Activated T-helper 1 cell treated with Interleukin-2 at 50 U/mL for 16 hours (primary cell): ENCODE measurements at regions not wholly inside any gene's neighbourhood (a gene's known extent, or its start where the extent isn't known, plus 50 kb on each side); places are given as distances from the start of the nearest gene placed in this dataset.
"Not testable (repeated sequence)": the region's sequence is repeated elsewhere in the genome, so short reads cannot be mapped to it uniquely, and the experiment has no call there.

Experiments used
- DNase-seq: peaks from one replicate; pipeline ENCODE4 v3.0.0-alpha.2; 2020; ENCODE audit warnings: low read depth

DNA sequence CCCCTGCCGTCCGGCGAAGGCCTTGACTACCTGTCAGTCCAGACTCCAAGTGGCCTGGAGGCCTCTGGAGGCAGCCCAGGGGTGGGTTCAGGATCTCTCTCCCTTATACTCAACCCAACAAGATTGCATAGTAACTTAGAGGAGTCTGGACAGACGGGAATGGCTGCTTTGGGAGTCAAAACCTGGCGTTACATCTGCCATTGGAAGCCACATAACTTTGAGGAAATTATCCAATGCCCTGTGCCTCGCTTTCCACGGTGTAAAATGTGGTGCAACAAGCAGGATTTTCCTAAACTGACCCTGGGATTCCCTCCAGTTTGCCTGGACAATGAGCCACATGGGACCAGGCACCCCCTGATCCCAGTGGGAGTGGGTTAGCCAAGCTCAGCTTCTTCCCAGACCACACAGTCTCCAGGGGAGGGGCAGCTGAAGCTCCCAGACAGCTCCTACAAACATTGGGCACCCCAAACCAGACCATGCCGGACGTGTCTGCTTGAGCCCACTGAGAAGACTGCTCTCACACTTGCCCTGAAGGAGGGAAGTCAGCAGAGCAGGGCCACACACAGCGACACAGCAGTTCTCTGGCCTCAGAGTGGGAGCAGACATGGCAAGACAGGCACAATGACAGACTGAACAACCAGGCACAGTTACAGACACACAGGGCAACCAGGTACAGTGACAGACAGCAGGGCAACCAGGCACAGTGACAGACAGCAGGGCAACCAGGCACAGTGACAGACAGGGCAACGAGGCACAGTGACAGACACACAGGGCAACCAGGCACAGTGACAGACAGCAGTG, 65.6 kb upstream of the RAB6C start:
- DNase-seq = no peak

DNA sequence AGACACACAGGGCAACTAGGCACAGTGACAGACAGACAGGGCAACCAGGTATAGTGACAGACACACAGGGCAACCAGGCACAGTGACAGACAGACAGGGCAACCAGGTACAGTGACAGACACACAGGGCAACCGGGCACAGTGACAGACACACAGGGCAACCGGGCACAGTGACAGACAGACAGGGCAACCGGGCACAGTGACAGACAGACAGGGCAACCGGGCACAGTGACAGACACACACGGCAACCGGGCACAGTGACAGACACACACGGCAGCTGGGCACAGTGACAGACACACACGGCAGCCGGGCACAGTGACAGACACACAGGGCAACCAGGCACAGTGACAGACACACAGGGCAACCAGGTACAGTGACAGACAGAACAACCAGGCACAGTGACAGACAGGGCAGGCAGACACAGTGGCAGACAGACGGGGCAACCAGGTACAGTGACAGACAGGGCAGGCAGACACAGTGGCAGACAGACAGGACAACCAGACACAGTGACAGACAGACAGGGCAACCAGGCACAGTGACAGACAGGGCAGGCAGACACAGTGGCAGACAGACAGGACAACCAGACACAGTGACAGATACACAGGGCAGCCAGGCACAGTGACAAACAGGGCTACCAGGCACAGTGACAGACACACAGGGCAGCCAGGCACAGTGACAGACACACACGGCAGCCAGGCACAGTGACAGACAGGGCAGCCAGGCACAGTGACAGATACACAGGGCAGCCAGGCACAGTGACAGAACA, 64.7 kb upstream of the RAB6C start:
- DNase-seq = no peak

DNA sequence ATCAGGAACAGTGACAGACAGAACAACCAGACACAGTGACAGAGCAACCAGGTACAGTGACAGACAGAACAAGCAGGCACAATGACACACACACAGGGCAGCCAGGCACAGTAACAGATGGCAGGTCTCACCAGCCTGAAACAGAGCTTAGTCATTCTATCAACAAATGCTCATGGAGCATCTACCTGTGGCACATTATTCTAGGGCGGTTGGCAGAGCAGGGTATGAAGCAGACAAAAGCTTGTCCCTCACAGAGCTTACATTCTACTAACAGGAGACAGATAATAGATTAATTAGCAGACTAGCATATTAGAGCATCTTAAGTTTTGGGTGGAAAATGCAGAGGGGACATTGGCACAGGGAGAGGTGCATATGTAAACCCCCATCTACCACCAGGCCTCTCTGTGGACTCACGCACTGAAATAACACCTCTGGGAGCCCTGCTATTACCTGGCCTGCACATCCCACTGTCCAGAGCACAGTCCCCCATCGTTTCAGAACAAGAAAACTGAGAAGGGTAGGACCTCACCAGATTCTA, 64.1 kb upstream of the RAB6C start:
- no peak for DNase-seq

DNA sequence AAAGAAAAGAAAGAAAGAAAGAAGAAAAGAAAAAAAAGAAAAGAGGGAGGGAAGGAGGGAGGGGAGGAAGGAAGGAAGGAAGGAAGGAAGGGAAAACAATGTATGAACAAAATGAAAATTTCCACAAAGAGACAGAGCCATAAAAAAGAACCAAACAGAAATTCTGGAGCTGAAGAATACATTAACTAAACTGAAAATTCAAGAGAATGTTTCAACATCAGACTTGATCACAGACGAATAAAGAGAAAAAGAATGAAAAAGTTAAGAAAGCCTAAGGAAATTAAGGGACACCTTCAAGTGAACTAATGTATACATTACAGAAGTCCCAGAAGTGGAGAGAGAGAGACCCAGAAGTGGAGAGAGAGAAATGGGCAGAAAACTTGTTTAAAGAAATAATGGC, 60.9 kb upstream of the RAB6C start:
- DNase-seq = no peak

DNA sequence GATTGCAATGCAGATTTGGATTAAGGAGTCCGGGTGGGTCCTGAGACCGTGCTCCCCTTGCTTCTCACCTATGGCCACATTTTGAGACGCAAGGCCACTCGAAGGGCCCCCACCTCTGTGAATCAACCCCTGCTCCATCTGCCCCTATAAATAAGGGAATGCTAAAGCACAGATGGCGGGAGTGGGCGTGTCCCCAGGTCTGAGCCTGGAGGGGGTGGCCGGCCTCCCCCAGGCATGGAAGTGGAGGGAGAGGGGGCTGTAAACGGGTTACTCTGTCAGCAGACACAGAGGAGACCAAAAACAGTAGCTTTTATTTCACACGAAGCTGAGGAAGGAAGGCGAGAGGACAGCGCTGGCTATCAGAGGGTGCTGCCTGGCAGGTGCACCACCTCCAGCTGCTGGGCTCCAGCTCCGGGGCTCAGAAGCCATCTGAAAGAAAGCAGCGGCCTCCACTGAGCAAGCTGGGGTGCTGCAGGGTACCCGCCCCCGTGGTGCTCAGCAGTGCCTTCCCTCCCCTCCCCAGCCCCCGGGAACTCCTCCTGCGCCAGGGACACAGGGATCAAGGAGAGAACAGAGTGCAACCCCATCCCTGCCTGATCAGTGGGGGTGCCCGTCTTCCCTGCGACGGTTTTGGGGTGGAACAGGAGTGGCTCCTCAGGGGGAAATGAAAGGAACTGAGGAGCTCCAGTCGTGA, 56.7 kb upstream of the RAB6C start:
- DNase-seq = no peak

DNA sequence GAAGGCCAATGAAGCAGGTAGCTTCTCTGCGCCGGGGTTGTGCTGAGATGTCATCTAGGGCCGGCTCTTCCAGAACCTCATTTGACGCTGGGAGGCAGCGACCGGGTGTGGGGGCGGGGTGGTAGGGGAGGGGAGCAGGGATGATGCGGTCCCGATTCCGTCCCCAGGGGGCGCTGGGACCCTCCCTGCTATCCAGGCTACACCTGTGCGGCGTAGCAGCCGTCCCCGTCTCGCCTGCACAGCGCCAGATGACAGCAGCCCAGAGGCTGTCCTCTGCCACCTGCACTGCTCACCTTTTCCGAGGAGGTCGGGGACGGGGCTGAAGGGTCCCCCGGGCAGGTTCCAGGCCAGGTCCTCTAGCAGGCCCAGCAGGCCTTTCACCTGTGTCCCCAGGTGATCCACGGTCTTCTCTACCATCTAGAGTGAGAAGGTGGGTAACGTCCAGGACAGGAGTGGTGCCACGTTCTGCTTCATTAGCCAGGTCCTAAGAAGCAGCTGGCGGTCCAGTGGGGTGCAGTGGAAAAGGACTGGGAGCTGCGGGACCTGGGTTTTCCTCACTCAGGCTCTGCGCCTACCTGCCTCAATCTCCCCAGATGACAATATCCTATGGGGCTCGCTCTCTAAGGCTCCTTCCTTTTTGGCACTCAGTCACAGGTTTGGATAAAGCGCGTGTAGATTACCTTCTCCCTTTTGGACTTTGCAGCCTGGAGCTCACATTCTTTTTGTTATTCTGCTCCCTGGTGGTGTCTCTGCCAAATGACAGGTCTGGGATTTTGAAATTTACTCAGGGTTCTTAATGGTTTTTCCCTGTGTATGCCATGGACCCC, 56.0 kb upstream of the RAB6C start:
- no peak for DNase-seq

DNA sequence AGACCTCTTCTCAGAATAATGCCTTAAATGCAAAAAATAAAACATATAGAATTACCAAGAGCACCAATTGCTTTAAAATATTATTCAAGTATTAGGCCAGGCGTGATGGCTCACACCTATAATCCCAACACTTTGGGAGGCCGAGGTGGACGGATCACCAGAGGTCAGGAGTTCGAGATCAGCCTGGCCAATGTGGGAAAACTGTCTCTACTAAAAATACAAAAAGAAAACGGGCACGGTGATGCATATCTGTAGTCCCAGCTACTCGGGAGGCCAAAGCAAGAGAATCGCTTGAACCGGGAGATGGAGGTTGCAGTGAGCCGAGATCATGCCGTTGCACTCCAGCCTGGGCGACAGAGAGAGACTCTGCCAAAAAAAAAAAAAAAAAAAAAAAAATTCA, 55.4 kb upstream of the RAB6C start:
- DNase-seq = not testable (repeated sequence)

DNA sequence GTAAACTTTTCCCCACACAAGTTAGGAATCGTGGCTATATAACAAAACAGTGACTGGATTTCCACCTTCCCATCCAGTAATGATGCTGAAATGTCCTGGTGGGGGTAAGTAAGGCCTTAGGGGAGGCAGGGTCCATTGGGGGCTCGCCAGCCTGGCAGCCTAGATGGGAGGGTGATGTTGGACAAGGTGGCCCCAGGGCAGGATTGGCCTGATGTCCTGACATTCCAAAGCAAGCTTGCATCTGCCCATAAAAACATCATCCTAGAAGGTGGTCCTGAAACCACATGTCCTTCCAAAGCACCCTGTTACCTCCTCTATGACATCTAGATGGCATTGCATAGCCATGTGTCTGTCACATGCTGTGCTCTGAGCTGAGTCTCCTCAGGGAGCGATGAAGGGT, 54.1 kb upstream of the RAB6C start:
- DNase-seq = no peak

DNA sequence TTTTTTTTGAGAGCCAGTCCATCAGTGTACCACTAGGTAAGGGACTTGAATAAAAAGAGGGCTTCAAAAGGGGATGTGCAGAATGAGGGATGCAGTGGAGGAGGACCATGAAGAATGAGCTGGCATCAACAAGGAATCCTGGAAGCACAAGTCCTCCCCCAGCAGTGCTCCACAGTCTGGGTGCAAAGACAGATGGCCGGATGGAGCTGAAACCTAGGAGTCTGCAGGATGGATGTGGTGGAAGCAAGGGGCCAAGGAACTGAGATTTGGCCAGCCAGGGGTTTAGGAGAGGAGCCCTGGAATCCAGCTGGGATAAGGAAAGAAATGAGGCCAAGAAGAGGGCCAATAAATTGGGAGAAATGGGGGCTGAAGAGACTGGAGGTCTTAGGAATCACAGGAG, 51.8 kb upstream of the RAB6C start:
- no peak for DNase-seq

DNA sequence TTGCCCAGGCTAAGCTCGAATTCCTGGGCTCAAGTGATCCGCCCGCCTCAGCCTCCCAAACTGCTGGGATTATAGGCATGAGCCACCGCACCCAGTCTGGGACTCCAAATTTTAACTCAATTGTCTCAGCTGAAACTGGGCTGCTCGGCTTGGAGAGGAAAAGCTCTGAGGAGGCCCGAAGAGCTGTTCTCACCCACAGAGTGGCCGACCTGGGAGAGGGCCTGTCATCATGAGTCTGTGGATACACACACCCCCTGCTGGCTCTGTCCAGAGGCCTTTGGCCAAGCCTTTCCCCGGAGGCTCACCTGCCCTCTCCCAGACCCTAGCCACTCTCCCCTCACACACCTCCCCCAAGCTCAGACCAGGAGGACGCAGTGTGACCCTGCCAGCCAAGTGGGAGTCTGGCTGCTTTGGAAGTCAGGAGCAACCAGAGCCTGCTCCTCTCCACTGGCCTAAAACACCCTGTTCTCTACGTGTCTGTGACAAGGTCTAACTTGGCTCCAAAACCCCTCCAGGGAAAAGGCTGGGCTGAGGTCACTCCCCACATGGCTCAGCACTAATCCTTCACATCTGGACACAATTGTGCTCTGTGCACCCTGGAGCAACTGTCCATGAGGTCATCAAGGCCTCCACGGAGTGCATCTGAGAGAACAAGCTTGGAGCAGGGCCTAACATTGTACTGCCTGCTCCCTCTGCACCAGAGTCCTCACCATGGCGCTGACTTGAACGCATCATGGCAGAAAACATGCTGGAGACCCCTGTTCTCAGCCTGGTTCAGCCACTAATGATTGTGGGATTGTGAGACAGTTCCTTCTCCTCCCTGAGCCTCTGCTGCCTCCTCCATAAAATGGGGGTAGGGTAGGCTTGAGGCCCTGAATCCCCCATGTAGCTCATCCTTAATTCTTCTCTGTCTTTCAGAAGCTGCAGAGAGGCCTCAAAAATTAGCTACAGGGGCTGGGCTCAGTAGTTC, 49.9 kb upstream of the RAB6C start:
- no peak for DNase-seq
